SH-SY5Y (cell line): ENCODE measurements at regions not wholly inside any gene's neighbourhood (a gene's known extent, or its start where the extent isn't known, plus 50 kb on each side); places are given as distances from the start of the nearest gene placed in this dataset.

Experiments
- GATA2 ChIP-seq: IDR thresholded peaks from 2 replicates; pipeline ENCODE4 v1.6.1; 2011; ENCODE audit warnings: mild to moderate bottlenecking, low read depth, low read length
- GATA3 ChIP-seq: IDR thresholded peaks from 2 replicates; pipeline ENCODE4 v1.6.1; 2011; ENCODE audit warnings: low read depth, mild to moderate bottlenecking, low read length, moderate library complexity

- TF ChIP-seq GATA2, result no peak
- TF ChIP-seq GATA3, result no peak
Measured at GRCh38 chr1:217079584-217079983, 356.4 kb upstream of the ESRRG start.

GRCh38 chr1:217078959-217079358 is 355.7 kb upstream of the ESRRG start:
- TF ChIP-seq GATA2, result no peak

- TF ChIP-seq GATA2, result no peak
- TF ChIP-seq GATA3, result no peak
Measured at GRCh38 chr1:217078078-217078690, 355.0 kb upstream of the ESRRG start.

GRCh38 chr1:217077426-217077825 is 354.2 kb upstream of the ESRRG start:
- no peak for TF ChIP-seq GATA2
- TF ChIP-seq GATA3, result no peak

- no peak for TF ChIP-seq GATA2
- no peak for TF ChIP-seq GATA3
Measured at GRCh38 chr1:217076902-217077301, 353.7 kb upstream of the ESRRG start.

- TF ChIP-seq GATA2, result no peak
- TF ChIP-seq GATA3, result no peak
Measured at GRCh38 chr1:217072926-217073325, 349.7 kb upstream of the ESRRG start.

- no peak for TF ChIP-seq GATA3
- no peak for TF ChIP-seq GATA2
Measured at GRCh38 chr1:217067642-217068041, 344.4 kb upstream of the ESRRG start.

- TF ChIP-seq GATA3, result no peak
- no peak for TF ChIP-seq GATA2
Measured at GRCh38 chr1:217066794-217067193, 343.6 kb upstream of the ESRRG start.

GRCh38 chr1:217063172-217063908 is 340.1 kb upstream of the ESRRG start:
- no peak for TF ChIP-seq GATA3

- TF ChIP-seq GATA2 (no peak), GATA3 (no peak)
Measured at GRCh38 chr1:217062586-217062985, 339.4 kb upstream of the ESRRG start.

GRCh38 chr1:217059401-217059800 is 336.2 kb upstream of the ESRRG start:
- TF ChIP-seq GATA3 (no peak), GATA2 (no peak)

GRCh38 chr1:217053676-217054075 is 330.4 kb upstream of the ESRRG start:
- no peak for TF ChIP-seq GATA2

- TF ChIP-seq GATA2, result no peak
- no peak for TF ChIP-seq GATA3
Measured at GRCh38 chr1:217052626-217053025, 329.4 kb upstream of the ESRRG start.

- TF ChIP-seq GATA2, result no peak
- TF ChIP-seq GATA3, result no peak
Measured at GRCh38 chr1:217052196-217052595, 329.0 kb upstream of the ESRRG start.

- TF ChIP-seq GATA3, result no peak
- TF ChIP-seq GATA2, result no peak
Measured at GRCh38 chr1:217049721-217050120, 326.5 kb upstream of the ESRRG start.

- TF ChIP-seq GATA3 (no peak), GATA2 (no peak)
Measured at GRCh38 chr1:217049081-217049480, 325.9 kb upstream of the ESRRG start.
